NCI-H1105 (cell line): ENCODE measurements at regions not wholly inside any gene's neighbourhood (a gene's known extent, or its start where the extent isn't known, plus 50 kb on each side); places are given as distances from the start of the nearest gene placed in this dataset.
"Not testable (repeated sequence)": the region's sequence is repeated elsewhere in the genome, so short reads cannot be mapped to it uniquely, and the experiment has no call there.

ENCODE experiments used
- DNase-seq: peaks from one replicate; lab custom pipeline; 2025; lab: John Stamatoyannopoulos, UW

GRCh38 chr12:129959889-129960288 is 56.1 kb upstream of the TMEM132D start:
- no peak for DNase-seq

- DNase-seq = no peak
Observed at GRCh38 chr12:129961091-129961490, 57.3 kb upstream of the TMEM132D start.

- DNase-seq = no peak
Observed at GRCh38 chr12:129961856-129962255, 58.0 kb upstream of the TMEM132D start.

- no peak for DNase-seq
Observed at GRCh38 chr12:129964300-129964699, 60.5 kb upstream of the TMEM132D start.

- no peak for DNase-seq
Observed at GRCh38 chr12:129964826-129965457, 61.1 kb upstream of the TMEM132D start.

- DNase-seq = no peak
Observed at GRCh38 chr12:129966146-129966995, 62.5 kb upstream of the TMEM132D start.

- no peak for DNase-seq
Observed at GRCh38 chr12:129971721-129972120, 67.9 kb upstream of the TMEM132D start.

GRCh38 chr12:129973236-129973961 is 69.6 kb upstream of the TMEM132D start:
- DNase-seq = no peak

GRCh38 chr12:129984106-129984505 is 80.3 kb upstream of the TMEM132D start:
- DNase-seq = no peak

- DNase-seq = no peak
Observed at GRCh38 chr12:129987841-129988240, 84.0 kb upstream of the TMEM132D start.

- DNase-seq = no peak
Observed at GRCh38 chr12:129994634-129995033, 90.8 kb upstream of the TMEM132D start.

GRCh38 chr12:129997239-129997638 is 93.4 kb upstream of the TMEM132D start:
- DNase-seq = no peak

GRCh38 chr12:130004310-130004877 is 100.6 kb upstream of the TMEM132D start:
- DNase-seq = not testable (repeated sequence)

GRCh38 chr12:130007771-130008170 is 103.9 kb upstream of the TMEM132D start:
- DNase-seq = no peak

GRCh38 chr12:130008241-130008640 is 104.4 kb upstream of the TMEM132D start:
- DNase-seq = no peak

- DNase-seq = no peak
Observed at GRCh38 chr12:130009961-130010360, 106.1 kb upstream of the TMEM132D start.

GRCh38 chr12:130011611-130012385 is 108.0 kb upstream of the TMEM132D start:
- DNase-seq = no peak

GRCh38 chr12:130013771-130014484 is 110.1 kb upstream of the TMEM132D start:
- peak; percentile 71 for DNase-seq

GRCh38 chr12:130014485-130014807 is 110.6 kb upstream of the TMEM132D start:
- DNase-seq = peak; percentile 53

- no peak for DNase-seq
Observed at GRCh38 chr12:130016194-130016593, 112.4 kb upstream of the TMEM132D start.

GRCh38 chr12:130016986-130017385 is 113.2 kb upstream of the TMEM132D start:
- no peak for DNase-seq
